ENCODE measurements at regions not wholly inside any gene's neighbourhood (a gene's known extent, or its start where the extent isn't known, plus 50 kb on each side); places are given as distances from the start of the nearest gene placed in this dataset.
"Not testable (repeated sequence)": the region's sequence is repeated elsewhere in the genome, so short reads cannot be mapped to it uniquely, and the experiment has no call there.

DNA sequence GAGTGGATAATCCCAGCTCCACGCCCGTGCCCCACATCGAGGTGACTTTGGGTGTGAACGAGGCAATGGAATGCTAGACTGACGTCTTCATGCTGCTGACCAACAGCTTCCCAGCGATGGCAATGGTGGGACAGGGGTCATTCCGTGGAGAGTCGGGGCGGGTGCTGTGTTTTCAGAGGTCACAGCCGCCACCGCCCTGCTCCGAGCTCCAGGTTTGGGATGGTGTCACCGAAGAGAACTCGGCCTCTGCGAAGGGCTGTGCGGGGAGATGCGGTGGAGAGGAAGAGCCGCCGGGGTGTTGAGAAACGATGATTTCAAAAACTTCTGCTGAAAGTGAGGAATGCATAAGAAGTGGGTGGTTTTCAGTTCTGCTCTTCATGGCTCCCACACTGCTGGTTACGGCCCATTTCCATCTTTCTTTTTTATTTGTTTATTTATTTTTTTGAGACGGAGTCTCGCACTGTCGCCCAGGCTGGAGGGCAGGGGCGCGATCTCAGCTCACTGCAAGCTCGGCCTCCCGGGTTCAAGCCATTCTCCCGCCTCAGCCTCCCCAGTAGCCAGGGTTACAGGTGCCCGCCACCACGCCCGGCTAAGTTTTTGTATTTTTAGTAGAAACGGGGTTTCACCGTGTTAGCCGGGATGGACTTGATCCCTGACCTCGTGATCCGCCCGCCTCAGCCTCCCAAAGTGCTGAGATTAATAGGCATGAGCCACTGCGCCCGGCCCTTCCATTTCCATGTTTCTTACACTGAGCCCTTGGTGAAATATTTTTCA, 142.6 kb downstream of the RTP5 start:
- no peak for DNase-seq (ENCODE audit: low read depth)
- TF ChIP-seq, protein P1, sequence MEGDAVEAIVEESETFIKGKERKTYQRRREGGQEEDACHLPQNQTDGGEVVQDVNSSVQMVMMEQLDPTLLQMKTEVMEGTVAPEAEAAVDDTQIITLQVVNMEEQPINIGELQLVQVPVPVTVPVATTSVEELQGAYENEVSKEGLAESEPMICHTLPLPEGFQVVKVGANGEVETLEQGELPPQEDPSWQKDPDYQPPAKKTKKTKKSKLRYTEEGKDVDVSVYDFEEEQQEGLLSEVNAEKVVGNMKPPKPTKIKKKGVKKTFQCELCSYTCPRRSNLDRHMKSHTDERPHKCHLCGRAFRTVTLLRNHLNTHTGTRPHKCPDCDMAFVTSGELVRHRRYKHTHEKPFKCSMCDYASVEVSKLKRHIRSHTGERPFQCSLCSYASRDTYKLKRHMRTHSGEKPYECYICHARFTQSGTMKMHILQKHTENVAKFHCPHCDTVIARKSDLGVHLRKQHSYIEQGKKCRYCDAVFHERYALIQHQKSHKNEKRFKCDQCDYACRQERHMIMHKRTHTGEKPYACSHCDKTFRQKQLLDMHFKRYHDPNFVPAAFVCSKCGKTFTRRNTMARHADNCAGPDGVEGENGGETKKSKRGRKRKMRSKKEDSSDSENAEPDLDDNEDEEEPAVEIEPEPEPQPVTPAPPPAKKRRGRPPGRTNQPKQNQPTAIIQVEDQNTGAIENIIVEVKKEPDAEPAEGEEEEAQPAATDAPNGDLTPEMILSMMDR (conservative IDR thresholded peaks at IDR 0.05; ENCODE audit: low read depth, low read length): no peak
- no peak overlapping the region for H3K4me3 ChIP-seq (ENCODE audit: low read depth, low read length)

DNA sequence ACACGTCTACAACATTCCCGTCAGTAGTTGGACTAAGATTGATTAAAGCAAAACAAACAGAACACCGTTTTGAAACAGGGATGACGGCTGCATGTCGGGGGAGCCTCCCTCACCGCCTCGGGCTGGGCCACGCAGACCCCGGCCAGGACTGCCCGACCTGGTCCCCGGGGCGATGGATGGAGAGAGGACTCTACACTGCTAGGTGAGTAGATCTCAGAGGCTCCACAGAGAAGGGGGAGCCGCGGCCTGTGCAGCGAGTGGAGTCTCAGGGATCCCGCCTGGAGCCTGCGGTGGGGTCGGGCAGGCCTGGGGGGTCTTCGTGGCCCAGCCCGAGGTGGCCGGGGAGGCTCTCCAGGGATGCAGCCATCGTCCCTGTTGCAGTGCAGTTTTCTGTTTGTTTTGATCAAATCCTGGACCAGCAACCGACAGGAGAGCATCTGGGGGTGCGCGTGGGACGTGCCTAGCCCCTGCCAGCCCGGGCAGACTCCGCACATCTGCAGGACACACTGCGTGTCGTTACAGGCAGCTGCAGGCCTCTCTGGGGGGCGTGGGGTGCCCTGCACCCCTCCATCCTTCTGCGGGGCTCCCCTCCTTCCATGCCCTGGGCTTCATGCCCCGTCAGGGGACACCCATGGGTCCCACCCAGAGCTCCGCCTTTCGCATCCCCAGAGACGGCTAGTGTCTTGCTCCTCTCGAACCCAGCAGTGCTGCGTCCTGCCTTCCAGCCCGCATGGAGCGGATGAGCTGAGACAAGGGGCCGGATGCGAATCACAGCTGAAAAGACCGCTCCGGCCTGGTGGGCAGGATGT, 143.6 kb downstream of the RTP5 start:
- TF ChIP-seq, protein P1 (conservative IDR thresholded peaks at IDR 0.05; ENCODE audit: low read depth, low read length): no peak
- DNase-seq (ENCODE audit: low read depth): no peak

DNA sequence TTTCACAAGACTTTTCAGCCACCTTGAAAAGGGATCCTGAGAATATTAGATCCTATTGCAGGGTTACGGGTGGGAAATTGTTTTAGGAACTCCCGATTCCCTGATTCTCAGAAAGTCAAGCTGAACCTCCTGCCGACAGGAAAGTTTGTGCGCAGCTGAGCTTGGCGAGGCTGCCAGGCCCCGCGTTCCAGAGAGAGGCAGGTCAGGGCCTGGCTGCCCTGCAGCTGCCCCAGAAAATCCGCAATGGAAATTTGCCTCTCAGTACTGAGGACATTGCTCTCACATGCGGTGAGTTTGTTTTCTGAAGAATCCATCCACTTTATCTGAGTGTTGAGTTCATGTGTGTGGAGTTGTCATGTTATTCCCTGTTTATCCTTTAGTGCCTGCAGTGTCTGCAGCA, 144.2 kb downstream of the RTP5 start:
- TF ChIP-seq, protein P1 (conservative IDR thresholded peaks at IDR 0.05; ENCODE audit: low read depth, low read length): no peak
- DNase-seq (ENCODE audit: low read depth): peak; percentile 31
- no peak overlapping the region for H3K4me3 ChIP-seq (ENCODE audit: low read depth, low read length)

More for the DNA sequence above, 143.6 kb downstream of the RTP5 start:
- no peak overlapping the region for H3K4me3 ChIP-seq (ENCODE audit: low read depth, low read length)

DNA sequence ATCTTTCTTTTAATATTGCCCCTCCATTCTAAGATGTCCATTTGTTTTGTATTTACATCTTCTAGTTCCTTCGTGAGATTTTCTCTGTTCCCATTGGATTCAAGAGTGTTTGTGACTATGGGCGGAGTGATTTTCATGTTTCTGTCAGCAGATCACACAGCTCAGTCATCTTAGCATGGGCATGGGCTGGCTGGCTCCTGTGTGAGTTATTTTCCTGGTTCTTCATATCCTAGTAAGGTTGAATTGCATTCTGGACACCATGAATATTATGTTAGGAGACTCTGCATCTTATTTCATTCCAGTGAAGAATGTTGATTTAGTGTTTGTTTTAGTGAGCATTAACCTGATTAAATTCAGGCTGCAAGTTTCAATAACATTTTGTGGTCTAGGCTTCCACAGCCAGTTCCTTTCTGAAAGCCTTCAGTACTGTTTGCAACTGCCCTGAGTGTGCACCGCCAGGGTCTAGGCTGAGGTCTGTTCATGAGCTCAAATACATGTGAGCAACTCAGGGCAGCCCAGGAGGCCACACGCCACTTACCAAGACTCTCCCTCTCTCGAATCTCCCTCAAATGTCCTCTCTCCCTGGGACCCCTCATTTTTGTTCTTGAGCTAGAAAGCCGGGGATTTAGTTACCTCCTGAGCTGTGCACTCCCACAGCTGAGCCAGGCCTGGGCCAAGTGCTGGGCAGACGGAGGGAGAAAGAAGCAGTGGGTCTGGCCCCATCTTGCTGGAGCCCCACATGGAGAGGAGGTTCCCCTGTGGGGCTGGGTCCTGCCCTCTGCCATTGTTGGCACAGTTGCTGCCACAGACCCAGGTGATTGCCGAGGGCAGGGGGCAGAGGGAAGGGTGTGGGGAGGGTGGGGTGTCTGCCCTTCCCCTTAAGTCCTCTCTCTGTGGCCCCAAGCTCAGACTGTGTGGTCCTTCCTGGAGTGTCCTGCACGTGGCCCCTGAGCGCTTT, 145.9 kb downstream of the RTP5 start:
- H3K4me3 ChIP-seq (ENCODE audit: low read depth, low read length): no peak overlapping the region
- DNase-seq (ENCODE audit: low read depth): no peak
- TF ChIP-seq, protein P1 (conservative IDR thresholded peaks at IDR 0.05; ENCODE audit: low read depth, low read length): no peak

DNA sequence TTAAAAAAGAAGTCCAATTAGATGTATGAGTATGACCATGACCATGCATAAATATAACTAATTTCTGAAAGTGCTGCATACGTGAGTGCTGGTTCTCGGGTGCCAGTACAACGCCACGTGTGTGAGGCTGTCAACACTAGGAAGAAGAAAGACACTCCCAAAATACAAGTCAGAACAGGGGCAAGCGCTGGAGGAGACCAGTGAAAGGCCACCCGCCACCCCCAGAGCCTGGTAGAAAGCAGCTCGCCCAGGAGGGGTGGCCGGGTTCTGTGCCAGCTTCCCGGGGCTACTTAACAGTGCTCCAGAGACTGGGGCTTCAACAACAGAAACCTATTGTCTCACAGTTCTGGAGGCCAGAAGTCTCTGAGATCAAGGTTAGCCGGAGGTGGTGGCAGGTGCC, 147.6 kb downstream of the RTP5 start:
- no peak for DNase-seq (ENCODE audit: low read depth)
- TF ChIP-seq, protein P1 (conservative IDR thresholded peaks at IDR 0.05; ENCODE audit: low read depth, low read length): no peak
- H3K4me3 ChIP-seq (ENCODE audit: low read depth, low read length): no peak overlapping the region

DNA sequence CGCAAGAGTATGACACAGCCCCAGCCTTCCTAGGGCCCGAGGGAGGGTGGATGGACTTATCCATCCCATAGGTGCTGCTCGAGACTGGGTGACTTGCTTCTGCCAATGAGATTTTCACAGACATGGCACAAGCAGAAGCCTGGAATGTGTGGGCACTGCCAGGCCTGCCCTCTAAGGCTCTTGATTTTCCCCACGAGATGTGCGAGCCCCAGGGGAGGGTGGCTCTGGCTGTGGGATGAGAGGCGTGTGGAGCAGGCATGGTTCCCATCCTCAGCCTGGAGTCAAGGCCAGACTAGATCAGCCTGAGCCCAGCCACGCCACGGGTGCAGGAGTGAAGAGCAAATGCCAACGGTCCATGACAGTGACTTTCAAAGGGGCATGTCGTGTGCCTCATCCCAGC, 148.9 kb downstream of the RTP5 start:
- not testable (repeated sequence) for DNase-seq (ENCODE audit: low read depth); H3K4me3 ChIP-seq (ENCODE audit: low read depth, low read length)

DNA sequence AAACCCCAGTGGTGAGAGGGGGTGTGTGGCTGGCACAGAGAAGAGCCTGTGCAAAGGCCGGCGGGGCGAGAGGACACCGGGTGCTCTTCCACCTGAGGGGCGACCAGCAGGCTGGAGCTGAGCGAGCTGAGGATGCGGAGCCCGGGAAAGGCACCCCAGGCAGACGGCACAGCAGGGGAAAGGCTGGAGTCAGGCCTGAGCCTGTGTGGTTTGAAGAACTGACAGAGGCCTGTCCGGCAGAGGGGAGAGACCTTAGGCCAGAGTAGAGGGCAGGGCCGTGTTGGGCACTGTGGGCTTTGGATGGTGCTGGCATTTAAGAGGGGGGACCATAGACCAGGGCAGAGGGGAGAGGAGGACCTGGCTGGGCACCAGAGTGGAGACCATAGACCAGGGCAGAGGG, 149.8 kb downstream of the RTP5 start:
- H3K4me3 ChIP-seq (ENCODE audit: low read depth, low read length): no peak overlapping the region
- DNase-seq (ENCODE audit: low read depth): no peak
- TF ChIP-seq, protein P1 (conservative IDR thresholded peaks at IDR 0.05; ENCODE audit: low read depth, low read length): no peak

Data from choroid plexus epithelial cell (primary cell).